GM12872 (cell line): ENCODE measurements at regions not wholly inside any gene's neighbourhood (a gene's known extent, or its start where the extent isn't known, plus 50 kb on each side); places are given as distances from the start of the nearest gene placed in this dataset.

ENCODE experiments used
- CTCF ChIP-seq: IDR thresholded peaks from 3 replicates; pipeline ENCODE4 v1.5.1; 2011; ENCODE audit warnings: low read depth, mild to moderate bottlenecking, low read length, moderate library complexity; ENCODE audit not compliant: insufficient read depth

- TF ChIP-seq CTCF: no peak
Measured at GRCh38 chr20:57993716-57994431, 234.6 kb downstream of the ANKRD60 start.

DNA sequence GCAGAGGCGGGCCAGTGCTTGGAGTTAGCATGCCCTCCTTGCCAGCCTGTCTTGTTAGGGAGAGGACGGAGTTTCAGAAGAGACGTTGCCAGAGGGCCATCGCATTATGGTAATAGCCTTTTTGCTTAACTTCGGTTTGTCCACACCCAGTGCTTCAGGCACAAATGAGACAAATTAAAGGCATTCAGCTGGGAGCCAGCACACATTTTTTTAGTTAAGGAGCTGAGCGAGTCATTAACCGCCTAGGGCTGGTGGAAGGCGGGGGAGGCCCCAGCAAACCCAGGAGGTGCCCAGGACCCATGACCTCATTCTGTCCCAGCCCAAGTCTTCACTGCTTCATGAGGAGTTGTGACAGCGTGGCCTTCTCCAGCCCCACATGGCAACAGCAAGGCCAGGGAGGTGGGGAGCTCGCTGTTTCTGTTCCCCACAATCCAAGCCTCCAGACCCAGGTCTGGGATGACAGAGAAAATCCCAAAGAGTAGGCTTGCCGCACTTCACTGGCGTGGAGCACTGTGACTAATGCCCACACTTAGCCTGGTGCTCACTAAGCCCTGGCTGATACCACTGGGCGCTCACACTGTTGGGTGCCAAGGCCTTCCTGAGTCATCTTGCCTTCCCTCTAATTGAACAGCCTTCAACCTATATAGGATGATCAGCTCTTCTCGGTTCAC lies 237.1 kb downstream of the ANKRD60 start:
- no peak for TF ChIP-seq CTCF

GRCh38 chr20:57990396-57990987 lies 238.0 kb downstream of the ANKRD60 start:
- TF ChIP-seq CTCF: no peak

DNA sequence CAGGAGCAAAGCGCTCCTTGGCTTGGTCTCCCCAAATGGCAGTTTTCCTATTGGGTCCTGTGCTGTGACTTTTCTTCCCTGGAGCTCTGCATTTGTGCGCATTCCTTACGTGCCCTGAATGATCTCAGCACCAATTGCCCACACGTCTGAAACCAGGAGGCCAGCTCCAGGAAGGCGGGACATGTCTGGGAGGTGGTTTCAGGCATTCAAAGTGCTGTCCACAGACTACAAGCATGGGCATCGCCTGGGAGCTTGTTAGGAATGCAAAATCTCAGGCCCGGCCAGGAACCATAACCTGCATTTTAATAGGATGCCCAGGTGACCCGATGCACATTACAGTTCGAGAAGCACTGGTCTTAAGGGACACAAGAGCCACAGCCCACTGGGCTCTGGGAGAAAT lies 239.6 kb downstream of the ANKRD60 start:
- no peak for TF ChIP-seq CTCF

GRCh38 chr20:57988422-57988821 lies 240.0 kb downstream of the ANKRD60 start:
- no peak for TF ChIP-seq CTCF

DNA sequence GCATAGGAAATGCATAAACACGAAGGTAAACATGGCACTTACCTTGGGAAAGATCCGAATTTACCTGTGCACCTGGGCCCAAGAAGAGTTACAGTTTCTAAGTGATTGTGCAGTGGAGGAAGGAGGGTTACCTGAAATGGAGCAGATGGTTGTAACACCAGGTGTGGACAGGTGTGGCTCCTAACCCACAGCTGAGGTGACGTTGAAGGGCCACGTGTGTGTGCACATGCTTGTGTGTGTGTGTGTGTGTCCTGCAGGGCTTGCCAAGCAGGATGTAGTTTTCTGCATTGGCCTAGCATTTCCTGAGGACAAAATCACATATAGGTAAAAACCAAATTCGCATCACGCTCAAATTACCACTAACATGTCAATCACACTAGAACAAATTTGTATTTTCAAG lies 240.8 kb downstream of the ANKRD60 start:
- no peak for TF ChIP-seq CTCF

GRCh38 chr20:57986666-57987065 lies 241.8 kb downstream of the ANKRD60 start:
- no peak for TF ChIP-seq CTCF
